NOMO-1 treated with DMSO at 0.1 percent for 48 hours (cell line): ENCODE measurements at regions not wholly inside any gene's neighbourhood (a gene's known extent, or its start where the extent isn't known, plus 50 kb on each side); places are given as distances from the start of the nearest gene placed in this dataset.
"Not testable (repeated sequence)": the region's sequence is repeated elsewhere in the genome, so short reads cannot be mapped to it uniquely, and the experiment has no call there.

ENCODE experiments used
- DNase-seq: peaks from one replicate; lab custom pipeline; 2025; ENCODE audit not compliant: unreplicated experiment; lab: John Stamatoyannopoulos, UW

DNA sequence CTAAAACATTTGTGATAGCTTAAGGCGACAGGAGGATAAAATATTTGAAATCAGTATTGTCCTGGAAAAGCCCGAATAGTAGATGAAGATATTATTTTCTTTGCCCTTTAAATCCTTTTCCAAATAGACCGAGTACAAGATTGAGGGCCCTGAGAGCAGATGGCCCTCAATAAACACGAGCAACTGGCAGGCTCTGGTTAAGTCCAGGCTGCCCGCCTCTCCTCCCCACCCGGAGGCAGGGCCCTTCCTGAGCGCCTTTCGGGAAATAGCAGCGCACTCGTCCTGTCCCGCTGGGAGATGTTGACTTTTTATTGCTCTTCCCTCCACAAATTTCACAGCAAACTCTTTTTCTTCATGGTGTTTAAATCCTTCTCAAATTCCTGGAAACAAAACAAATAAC is 50.8 kb upstream of the MAX start:
- DNase-seq: no peak

DNA sequence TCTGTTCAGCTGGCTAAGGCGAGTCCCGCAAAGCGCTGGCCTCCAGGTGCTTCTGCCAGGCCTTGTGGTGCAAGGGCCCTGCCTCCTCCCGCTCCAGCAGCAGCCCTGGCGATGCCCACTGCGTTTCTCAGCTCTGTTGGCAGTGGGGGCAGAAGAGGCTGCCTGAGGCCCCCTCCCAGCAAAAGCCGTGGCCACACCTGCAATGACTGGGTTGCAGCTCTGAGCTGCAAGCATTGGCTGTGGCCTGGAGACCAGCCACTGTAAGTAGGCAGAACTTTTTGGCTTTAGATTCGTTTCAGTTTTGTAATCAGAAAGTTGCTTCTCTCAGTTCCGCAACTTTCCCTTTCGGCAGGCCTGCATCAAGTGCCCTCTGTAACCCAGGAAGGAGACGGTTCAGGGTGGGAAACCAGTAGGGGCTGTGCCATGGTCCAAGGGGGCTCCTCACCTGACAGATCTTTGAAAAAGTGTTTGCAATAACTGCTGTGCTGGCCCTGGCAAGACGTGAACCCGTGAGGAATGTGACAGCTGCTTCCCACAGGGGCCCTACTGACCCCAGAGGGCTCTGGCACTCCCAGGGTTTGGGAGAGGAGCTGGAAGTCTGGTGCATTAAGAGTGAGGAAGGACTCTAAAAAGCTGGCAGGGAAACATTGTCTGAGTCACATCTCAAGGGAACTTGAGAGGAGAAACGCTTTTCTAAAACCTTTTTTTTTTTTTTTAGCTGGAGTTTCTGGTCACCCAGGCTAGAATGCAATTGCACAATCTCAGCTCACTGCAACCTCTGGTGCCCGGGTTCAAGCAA is 54.5 kb upstream of the MAX start:
- peak; percentile 87 for DNase-seq

DNA sequence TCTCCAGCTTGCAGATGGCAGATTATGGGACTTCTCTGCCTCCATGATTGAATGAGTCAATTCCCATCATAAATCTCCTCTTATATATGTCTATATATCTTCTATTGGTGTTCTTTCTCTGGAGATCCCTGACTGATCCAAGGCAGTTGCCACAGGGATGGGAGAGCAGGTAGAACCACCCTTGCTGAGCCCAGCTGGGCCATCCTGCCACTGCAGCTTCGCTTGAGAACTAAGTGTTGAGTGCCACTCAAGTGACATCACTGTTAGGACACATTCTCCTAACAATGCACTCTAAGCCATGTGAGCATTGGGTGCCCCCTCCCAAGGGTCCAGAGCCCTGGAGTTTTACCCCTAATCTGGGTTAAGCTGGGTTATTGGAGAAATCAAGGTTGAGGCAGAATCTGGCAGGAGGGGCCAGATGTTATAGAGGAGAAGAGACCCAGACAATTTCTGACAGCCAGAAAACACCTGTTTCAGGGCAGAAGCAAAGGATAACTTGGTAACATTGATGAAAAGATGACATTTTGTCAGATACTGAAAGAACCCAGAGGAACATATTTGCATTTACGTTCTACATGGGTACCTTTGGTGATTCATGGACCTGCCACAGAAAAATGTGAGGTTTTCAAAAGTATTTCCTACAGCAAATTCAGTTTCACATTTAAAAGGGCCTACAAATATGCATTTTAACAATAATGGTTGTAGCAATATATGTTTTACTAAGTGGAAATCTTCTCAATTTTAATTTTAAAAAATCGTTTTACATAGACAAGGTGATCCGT is 57.2 kb upstream of the MAX start:
- no peak for DNase-seq

DNA sequence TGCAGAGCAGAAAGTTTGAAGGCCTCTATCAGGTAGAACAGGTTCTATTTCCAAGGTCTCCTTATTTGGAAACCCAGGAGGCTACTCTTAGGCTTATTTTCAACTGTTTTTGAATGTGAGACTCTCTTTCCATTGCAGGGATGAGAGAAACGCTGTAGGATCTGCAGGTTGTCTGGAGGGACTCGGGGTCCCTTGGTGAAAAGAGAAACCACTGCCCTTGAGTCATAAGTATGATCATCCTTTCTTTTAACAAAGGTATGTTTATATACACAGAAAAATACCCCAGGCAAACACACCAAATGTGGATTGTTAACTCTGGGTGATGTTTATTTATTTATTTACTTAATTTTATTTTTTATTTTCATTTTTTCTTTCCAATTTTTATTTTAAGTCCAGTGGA is 57.8 kb upstream of the MAX start:
- no peak for DNase-seq

DNA sequence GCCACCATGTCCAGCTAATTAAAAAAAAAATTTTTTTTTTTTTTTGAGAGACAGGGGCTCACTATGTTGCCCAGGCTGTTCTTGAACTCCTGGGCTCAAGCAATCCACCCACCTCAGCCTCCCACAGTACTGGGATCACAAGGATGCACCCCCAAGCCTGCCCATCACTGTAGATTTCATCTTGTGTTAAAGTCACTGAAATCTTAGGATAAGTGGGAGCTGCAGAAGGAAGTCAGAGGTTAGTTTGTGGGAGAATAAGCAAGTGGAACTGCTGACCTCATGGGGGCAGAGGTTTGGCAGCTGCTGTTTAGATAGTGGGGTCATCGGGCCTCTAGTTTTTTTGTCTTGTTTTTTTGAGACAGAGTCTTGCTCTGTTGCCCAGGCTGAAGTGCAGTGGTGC is 59.7 kb upstream of the MAX start:
- DNase-seq: no peak

DNA sequence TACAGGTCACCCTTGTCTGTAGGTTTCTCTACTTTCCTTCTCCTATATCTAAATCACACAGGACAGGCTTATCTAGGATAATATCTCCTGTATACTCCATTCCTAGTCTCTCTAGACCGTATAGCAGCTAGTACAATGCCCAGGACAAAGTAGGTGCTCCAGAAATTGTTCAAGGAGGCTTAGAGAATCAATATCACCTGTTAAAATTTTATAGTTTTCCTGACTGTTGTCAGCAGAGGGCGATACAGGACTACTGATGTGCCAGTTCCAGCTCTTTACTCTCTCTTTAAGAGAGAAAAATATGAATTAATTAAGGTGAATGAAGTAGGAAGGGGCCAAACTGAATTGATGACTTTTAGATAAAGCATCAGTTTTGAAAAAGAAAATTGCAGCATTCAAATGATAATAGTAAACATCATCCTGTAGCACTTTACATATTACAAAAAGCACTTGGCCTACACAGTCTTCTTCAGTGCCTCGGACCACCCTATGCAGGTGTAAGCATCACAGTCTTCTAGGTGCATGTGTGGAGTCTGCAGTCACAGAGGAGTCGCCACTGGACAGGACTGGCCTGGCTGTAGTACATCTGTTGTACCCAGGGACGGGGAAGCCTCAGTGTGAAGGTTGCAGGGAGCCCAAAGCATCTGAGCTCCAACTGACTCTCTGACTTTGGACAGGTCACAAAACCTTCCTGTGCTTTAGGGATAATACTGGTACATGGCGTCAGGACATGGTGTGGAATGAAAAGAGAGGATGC is 61.9 kb upstream of the MAX start:
- DNase-seq: peak; percentile 36

DNA sequence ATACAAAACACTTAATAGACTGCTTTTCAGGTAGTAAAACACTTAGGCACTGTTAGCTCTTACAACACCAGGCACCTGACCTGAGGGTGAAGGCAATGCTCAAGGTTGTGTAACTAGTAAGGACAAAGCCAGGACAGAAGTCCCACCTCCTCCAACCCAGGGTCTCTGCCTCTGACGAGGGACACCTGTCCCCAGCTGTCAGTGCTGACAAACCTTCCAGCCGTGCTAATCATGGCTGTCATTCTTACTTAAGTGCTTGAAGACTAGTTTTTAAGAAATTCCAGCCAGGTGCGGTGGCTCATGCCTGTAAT is 62.5 kb upstream of the MAX start:
- DNase-seq: no peak

DNA sequence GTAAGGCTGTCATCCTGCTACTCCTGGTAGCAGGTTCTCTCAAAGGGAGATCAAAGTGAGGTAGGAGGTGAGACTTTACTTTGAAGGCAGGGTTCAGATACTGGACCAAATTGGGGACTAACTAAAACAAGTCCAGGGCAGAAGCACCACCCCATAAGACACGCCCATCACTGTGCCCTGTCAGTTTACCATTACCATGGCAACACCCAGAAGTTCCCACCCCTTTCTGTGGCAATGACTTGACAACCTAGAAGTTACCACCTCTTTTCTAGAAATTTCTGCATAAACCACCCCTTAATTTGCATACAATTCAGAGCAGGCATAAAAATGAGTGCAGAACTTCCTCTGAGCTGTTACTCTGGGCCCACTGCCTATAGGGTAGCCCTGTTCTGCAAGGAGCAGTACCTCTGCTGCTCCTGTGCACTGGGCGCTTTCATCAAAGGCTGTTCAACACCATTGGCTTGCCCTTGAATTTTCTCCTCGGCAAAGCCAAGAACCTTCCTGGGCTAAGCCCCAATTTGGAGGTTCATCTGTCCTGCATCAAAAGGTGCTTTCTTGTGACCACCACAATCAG is 64.8 kb upstream of the MAX start:
- peak; percentile 18 for DNase-seq

DNA sequence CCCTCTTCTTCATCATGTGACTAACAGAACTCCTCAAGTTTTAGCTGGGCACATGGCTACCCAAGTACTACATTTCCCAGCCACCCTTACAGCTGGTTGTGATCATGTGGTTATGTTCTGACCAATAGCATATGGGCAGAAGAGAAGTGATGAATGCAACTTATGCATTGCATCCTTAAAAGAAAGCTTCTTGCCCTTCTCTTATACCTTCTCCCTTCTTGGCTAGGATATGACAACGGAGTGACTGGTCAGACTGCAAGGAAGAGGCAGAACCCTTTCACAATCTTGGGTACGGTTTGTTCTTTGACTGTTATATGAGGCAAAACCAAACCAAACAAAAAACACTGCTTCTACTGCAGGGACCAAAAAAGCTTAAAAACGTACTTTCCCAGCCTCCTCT is 66.5 kb upstream of the MAX start:
- peak; percentile 10 for DNase-seq

DNA sequence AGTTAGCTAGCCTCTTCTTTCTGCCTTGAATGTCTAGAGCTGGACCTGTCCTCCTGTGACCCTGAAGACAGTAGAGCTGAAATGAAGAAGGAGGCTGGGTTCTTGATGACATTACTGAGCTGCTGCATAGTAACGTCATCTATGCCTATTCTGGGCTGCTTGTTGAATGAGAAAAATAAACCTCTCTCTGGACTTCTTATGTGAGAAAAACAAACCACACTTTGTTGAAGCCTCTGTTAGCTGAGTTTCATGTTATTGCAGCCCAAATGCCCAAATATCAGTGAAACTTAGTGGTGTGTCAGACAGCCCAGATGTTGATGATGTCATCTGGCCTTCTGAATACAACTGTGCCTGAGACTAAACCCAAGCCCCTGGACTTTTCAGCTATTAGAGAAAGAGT is 67.0 kb upstream of the MAX start:
- DNase-seq: no peak

DNA sequence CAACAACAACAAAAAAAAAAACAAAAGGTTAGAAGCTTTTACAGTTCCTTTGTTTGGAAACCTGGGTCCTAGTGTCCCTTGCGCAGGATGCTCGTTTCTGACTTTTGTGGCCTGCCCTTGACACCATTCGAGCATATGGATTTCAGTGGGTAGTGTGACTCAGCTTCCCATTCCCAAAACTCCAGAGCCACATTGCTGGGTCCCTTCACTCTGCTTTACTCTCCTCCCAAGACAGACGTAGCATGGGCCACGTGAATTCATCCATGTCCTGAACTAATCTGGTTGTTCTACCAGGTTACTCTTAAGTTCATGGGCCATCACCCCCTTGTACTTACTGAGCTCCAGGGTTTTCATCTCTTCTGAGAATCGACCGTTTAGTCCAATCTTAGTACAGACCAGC is 68.0 kb upstream of the MAX start:
- no peak for DNase-seq

DNA sequence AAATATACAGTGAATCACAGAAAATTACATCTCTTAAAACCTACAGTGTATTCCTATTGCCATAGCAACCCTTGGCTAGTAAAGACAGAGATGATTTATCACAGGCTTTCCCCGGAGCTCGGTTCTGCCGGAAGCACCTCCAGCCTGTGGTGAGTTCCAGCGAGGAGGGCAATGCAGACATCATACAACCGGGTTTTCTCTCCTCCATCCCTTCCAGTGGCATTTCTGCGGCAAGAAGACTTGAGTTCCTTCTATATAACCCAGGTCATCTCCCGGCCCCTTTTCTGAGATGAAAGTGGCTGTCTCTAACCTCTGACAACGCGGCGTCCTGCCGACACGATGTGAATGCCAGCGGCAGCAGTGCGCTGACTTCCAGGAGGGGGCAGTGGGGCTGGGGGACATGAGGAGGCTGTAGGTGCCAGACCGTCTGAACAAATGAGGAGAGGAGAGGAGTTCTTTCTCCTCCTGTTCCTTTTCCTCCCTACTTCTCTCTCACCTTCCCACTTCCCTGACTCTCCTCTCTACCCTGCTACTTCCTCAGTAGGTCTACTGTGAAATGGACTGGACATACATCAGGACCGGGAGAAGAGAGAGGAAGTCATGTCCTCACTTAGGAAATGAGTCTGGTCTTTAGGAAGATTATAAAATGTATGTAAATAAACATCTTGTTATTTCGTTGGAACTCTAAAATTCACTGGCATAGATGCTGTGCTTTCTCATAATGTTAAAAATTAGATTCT is 68.6 kb upstream of the MAX start:
- DNase-seq: peak; percentile 51

DNA sequence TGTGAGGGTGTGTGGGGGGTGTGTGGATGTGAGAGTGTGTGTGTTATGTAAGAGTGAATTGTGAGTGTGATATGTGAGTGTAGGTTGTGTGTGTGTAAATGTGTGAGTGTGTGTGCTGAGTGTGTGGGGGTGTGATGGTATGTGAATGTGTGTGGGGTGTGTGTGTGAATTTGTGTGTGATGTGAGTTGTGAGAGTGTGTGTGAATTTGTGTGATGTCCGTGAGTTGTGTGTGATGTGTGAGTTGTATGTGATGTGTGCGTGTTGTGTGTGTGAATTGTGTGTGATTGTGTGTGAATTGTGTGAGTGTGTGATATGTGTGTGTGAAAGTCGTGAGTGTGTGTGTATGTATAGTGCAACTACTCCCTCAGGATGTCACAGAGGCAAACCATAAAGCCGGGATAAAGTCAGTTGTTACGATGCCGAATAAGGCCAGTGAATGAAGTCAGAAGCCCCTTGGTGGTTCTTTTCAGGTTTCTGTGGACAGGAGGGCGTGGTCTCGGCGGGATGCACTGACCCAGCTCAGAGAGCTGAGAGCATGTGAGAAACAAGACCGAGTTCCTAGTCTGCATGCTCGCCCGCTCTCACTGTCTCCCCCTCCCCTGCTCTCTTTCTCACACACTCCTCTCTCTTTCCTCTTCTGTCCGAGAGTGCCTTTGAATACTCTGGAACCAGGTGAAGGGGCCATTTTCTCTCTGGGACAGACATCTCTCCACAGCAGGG is 71.8 kb upstream of the MAX start:
- DNase-seq: no peak

DNA sequence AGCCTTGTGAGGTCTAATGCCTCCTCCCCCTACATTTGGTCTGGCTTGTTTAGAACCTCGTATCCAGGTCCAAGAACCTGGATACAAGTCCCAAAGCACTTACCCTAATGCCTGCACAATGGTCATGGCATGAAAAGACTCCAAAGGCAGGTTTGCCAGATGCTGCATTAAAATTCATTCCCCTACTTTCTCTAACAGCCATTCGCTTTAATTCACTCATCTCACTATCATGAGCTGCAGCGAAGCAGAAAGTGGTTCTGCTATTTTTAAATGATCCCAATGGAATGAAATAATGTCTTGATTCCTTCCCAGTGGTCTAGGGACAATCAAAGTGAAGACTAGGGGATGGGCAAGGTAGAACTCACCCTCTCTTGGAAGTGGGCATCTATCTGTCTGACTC is 72.5 kb upstream of the MAX start:
- DNase-seq: no peak

DNA sequence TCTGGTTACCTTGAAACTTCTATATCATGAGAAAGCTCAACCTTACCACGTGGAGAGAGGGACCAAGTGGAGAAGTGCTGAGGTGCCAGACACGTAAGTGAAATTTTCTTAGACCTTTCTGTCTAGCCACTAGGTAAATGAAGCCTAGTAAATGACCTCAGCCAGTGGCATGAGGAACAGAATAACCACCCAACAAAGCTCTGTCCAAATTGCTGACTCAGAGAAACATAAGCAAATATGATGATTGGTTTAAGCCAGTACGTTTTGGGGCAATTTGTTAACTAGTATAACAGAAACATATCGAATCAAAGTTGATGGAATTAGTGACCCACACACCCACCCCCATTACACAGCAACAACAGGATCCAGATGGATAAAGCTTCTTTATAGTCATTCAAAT is 75.2 kb upstream of the MAX start:
- DNase-seq: no peak

DNA sequence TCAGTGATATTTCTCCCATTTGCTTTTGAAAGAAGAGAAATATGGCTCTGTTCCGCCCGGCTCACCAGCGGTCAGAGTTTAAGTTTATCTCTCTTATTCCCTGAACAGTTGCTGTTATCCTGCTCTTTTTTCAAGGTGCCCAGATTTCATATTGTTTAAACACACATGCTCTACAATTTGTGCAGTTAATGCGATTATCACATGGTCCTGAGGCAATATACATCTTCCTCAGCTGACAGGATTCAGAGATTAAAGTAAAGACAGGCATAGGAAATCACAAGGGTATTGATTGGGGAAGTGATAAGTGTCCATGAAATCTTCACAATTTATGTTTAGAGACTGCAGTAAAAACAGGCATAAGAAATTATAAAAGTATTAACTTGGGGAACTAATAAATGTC is 76.9 kb upstream of the MAX start:
- DNase-seq: not testable (repeated sequence)

DNA sequence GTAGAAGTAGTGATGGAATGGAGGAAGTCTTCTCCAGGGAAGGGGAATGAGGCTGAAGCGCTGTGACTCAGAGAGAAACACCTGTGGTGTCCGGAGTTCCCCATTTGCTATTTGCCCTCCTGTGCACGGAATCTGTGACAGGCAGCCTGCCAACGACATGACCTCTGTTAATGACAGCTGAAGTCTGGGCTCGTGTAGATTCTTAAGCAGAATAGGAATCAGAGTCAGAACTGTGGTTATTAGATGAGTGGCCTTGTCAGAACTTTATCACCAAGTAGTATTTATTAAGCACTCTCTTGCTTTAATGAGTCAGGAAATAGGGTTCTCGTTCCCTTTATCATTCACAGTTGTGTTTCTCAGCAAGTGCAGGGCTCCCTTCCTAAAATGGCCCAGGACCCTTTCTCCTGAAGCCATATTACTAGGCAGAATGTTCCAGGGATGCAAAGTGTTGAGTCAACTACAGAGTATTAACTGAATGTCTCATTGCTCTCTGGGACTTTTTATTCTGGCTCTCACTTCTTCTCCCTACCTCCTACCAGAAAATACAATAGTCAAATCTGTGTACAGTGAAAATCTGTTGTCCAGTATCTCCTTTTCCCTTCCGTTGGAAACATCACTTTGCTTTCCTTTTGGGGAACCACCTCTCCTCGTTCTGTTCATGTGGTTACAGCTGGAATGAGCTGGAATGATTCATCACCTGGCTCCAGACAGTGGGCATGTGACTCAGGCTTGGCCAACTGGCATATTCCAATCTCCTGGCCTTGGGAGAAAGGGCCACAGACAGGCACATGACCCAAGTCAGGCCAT is 77.8 kb upstream of the MAX start:
- no peak for DNase-seq

DNA sequence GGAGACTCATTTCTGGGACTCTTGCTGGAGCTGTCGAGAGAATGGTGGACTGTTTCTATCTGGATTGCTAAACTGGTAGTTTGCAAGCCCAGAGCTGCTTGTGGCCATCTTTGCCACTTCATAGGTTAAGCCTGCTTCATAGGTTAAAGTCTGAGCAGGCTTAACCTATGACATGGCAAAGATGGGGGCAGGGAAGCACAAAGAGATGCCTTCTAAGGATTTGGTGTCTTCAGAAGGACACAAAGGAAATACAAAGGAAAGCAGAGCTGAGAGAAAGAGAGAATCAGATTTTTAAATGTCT is 78.4 kb upstream of the MAX start:
- no peak for DNase-seq

DNA sequence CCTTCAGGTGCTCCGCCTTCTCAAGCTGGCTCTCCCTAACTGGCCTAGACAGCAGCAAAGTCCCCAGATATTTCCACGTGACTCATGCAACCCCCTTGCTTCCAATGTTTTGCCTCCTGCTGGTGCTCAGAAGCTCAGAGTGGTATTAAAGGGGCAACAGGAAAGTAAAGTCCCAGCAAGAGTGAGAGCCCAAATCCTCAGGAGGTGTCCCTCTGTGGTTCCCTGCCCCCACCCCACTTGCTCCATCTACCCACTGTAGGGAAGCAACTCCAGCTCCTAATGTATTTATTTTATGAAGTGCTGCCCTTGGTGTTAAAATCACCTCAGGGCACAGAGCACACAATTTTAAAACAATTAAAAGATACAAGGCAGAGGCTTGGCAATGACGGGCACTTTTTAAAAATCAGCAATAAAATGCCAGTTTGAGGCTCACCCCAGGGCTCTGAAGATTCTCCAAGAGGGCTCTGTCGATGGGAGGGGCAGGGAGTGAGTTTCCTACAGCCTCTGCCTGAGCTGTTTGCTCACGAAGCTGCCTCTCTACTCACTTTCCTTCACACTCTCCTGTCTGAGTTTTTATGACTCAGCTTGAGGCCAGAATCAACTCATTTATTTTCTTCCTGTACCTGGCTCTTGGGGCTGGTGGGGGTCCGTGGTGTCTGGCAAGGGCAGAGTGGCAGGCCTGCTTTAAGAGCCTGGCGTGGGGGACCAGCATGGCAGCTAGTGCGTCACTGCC is 81.9 kb upstream of the MAX start:
- no peak for DNase-seq
